NCI-H2107 (cell line): ENCODE measurements at regions not wholly inside any gene's neighbourhood (a gene's known extent, or its start where the extent isn't known, plus 50 kb on each side); places are given as distances from the start of the nearest gene placed in this dataset.
"Not testable (repeated sequence)": the region's sequence is repeated elsewhere in the genome, so short reads cannot be mapped to it uniquely, and the experiment has no call there.

Experiments
- DNase-seq: peaks from one replicate; lab custom pipeline; 2025; lab: John Stamatoyannopoulos, UW

DNA sequence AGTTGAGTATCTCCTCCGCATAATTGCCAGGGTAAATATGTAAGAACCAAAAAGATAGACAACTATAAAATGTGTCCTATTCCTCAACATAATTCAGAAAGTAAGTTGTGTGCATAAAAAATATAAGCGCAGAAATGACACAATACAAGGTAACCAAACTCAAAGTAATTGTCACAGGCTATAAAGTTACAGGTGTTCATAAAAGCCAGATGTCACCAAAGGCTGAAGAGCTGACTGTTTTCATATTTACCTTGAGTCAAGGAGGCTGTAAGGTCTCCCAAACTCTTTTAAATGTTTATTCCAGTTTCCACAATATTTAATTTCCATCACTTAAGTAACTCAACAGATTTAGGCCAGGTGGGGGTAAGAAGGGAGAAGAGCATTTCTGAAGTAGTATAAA, 192.2 kb upstream of the MARCKS start:
- DNase-seq, result no peak

- DNase-seq, result no peak
These were observed 188.3 kb upstream of the MARCKS start for GRCh38 chr6:113668641-113669408.

DNA sequence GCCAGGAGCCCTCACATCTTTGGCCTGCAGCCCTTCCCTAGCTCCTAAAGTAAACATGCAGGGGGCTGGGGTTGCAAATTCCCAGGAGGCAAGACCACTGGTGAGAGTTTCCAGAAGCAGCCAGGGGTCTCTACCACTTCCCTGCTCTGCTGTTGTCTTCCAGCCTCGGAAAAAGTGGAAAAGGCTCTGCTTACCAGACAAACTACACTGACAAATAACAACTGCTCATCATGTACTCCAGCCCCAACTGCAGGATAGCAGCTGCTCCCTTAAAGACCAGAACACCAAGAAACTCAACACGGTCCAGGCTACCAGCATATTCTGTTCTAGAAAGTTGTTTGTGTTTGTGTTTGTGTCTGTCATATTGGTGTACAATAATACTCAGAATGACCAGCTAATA, 187.5 kb upstream of the MARCKS start:
- no peak for DNase-seq

GRCh38 chr6:113671421-113671820, 185.7 kb upstream of the MARCKS start:
- no peak for DNase-seq

DNA sequence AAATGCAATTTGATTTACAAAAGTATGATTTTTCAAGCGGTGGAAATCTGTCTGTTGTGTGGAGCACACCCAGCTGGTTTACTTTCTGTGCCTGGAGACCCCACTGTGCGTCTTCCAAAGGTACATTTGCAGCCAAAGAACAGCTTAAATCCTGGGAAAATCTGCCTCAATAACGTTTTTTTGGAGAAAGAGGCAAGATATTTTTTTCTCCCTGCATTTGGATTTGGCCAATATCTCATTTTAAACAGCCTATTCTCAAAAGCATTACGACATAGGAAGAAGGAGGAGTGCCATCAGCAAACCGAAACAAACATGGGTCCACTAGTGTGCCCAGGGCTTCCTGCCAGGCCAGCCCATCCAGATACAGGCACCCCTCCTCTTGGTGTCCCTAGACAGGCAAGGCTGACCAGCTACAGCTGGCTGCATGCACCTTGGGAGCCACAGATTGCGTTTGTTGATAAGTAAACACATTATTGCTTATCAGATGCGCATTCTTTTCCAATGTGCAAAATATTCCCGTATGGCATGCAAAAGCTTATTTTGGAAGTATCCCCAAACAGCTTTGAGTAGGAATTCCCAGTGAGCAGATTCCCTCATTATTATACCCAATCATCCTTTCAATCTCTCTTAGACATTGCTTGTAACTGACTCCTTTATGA, 184.5 kb upstream of the MARCKS start:
- DNase-seq, result no peak

- DNase-seq, result no peak
These were observed 183.1 kb upstream of the MARCKS start for GRCh38 chr6:113674075-113674474.

DNA sequence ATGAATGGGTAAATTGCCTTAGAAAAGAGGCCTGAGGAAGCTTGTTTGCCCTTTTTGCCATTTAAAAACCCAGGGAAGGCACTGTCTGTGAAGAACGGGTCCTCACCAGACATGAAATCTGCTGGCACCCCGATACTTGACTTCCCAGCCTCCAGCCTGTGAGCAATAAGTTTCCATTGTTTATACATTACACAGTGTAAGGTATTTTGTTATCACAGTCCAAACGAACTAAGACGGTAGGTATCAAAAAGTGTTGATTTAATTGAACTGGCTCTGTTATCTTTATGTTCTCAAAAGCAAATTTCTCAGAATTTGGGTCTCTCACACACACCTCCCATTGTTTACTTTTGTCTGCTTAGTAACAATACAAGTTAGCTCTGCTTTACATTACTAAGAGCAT, 181.1 kb upstream of the MARCKS start:
- DNase-seq, result no peak

DNA sequence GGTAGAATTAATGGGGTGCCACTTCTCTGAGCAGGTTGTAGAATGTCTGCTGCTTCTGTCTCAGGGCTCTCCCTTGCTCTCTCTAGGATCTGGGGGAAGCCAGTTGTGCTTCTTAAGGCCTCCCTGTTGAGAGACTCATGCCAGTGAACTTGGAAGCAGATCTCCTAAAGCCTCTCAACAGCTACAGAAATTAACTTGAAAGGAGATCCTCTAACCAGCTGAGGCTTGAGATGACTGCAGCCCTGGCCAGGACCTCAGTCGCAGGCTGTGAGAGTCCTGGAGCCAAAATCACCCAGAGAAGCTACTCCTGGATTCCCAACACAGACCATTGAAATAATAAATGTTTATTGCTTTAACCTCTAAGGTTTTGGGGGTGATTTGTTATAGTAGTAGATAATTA, 180.2 kb upstream of the MARCKS start:
- DNase-seq, result no peak

DNA sequence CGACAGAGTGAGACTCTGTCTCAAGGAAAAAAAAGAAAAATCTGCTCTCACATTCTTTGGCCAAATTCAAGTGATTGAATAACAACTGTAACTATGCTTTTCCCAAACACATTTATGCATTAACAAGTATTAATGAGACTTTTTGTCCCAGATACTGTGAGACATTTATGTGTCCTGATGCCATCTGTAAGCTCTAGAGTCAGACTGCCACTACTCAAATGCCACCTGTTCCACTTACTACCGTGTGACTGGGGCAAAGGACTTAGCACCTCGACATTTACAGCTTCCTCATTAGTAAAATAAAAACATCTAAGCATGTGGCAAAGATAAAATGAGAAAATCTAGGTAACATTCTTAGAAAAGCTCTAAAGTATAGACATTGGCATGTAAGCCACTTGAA, 178.1 kb upstream of the MARCKS start:
- no peak for DNase-seq

GRCh38 chr6:113680301-113680700, 176.8 kb upstream of the MARCKS start:
- DNase-seq, result no peak

DNA sequence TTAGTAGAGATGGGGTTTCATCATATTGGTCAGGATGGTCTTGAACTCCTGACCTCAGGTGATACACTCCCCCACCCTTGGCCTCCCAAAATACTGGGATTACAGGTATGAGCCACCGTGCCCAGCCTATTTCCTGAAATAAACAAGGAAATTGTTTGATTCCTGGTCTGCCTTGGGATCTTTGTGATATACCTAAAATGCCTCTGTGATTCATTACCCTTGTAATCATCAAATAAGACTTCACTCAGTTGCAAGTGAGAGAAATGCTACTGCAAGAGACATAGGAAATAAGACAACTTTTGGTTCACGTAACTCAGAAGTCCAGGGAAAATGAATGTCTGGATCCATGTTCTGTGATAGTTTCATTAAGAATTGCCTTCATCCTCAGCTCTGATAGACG, 173.2 kb upstream of the MARCKS start:
- DNase-seq, result no peak

GRCh38 chr6:113684382-113684901, 172.7 kb upstream of the MARCKS start:
- DNase-seq, result no peak

DNA sequence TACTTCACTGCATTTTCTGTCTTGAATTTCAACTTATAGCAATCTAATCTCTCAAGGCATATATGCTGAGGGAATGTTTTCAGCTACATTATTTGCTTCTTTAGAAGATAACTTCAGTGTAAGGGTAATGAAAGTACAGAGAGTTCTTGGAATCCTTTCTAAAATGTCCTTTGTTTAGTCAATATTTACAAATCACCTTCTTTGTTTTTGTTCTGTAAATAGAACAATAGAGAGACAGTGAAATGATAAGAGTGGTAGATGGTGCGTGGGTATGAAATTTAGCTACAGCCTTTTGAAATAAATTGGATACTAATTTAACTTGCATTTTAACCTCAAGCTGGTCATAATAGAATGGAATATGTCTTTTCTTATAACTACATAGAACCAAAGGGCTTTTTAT, 171.1 kb upstream of the MARCKS start:
- DNase-seq, result no peak

DNA sequence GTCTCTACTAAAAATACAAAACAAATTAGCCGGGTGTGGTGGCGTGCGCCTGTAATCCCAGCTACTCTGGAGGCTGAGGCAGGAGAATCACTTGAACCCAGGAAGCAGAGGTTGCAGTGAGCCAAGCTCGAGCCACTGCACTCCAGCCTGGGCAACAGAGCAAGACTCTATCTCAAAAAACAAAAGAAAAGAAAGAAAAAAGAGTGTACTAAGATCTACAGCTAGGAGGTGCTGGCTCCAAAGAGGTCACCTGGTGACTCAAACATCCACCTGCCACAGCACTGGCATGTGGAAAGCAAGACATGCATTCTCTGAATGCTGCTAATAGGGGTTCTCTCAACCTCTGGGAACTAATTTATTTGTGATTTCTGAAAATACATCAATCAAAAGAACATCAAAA, 167.5 kb upstream of the MARCKS start:
- DNase-seq, result not testable (repeated sequence)

- DNase-seq, result no peak
These were observed 166.6 kb upstream of the MARCKS start for GRCh38 chr6:113690281-113691259.

- DNase-seq, result no peak
These were observed 165.9 kb upstream of the MARCKS start for GRCh38 chr6:113691260-113691656.

- no peak for DNase-seq
These were observed 163.3 kb upstream of the MARCKS start for GRCh38 chr6:113693851-113694250.

DNA sequence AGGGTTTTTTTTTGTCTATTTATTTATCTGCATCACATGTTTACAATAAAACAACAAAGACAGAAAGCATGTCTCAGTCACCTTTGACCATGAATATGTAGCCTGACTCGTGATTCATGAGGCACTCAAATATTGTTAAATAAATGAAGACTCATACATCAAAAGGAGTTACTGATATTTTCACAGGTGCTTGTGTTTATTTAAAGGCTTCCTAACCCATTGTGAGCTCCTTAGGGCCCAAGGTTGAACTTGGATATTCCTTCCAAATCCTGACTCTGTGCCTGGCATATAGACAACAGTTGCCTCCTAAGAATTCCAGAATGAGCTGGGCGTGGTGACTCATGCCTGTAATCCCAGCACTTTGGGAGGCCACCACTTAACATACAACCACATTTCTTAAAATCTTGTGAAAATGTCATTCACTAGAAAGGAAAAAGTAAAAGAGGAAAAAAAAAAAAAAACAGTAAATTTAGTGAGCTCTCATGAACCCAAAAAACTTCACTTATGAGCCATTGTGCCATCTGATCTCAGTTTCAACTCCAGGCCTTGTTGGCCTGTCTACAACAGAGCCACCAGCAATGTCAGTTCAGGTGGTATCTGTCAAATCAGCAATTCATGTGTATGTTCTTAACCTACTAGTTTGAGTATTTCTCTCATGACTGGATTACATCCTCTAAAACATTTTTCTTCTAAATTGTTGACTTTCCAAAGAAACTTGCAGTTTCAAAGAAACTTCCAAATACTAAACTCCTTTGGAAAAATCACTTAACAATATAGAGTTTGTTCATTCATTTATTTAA, 162.7 kb upstream of the MARCKS start:
- DNase-seq, result no peak

DNA sequence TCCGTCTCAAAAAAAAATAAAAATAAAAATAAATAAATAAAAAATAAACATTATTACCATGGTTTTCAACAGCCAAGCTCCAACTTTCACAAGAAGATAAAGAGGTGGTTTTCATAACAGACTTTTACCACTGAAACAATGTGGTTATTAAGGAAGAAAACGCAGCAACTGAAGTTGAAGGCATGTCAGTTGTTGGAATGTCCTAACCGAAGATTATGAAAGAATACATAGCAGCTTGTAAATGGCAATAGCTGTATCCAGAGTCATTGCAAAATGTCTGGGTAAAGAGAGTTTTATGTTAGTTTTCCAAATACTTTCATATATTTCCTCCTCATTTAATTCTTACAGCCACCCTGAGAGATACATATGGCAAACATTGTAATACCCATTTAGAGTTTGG, 161.6 kb upstream of the MARCKS start:
- no peak for DNase-seq

- DNase-seq, result no peak
These were observed 160.2 kb upstream of the MARCKS start for GRCh38 chr6:113696960-113697359.

DNA sequence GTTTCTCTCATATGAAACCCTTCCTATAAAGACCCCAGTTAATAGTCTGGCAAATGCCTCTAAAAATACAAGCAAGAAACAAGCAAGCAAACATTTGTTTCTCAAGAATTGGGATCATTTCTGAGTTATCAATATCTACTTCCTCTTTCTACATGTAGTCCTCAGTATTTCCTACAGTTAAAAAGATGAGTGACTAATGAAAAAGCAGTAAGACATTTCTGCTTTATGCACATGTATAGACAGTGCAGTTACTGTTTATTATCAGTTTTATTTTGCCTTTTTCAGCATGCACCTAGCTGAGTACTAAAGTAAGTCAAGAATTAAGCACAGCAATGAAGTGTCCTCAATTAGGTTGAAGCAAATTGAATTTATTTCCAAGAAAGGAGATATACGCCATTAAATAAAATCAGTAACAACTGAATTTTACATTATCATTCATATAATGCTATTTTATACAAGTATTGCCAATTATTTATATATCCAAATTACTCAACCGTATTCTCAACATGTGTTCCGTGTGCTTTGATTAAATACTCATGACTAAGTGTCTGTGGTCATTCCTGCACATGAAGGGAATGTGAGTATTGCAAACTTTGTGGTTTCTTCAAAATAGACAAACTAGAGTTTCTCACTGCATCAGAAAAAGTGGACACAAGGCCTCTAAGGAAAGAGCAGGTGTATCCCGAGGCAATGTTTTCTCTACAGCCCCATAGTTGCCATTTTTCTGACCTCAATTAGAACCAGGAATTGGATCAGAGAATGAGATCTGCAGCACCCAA, 159.3 kb upstream of the MARCKS start:
- DNase-seq, result no peak
